ENCODE measurements at regions not wholly inside any gene's neighbourhood (a gene's known extent, or its start where the extent isn't known, plus 50 kb on each side); places are given as distances from the start of the nearest gene placed in this dataset.

- no peaks in the 10 kb centered on the region for H3K27me3 ChIP-seq
- intact Hi-C loops (cut with DNase I), result no loop called here
- no peak for TF ChIP-seq CTCF (IDR thresholded peaks at IDR 0.05)
- TF ChIP-seq POLR2A (IDR thresholded peaks at IDR 0.05), result no peak
- H3K4me3 ChIP-seq (replicated peaks in 1 of 3), result no peak overlapping the region
- WGBS, 2 donors, result 59 to 72% methylated on average over 3 of the region's 3 CpGs
- no peaks in the 10 kb centered on the region for H3K4me1 ChIP-seq
- H3K36me3 ChIP-seq, result no peaks in the 10 kb centered on the region
- DNase-seq, result no peak
- no peak overlapping the region for H3K27ac ChIP-seq
- no peaks in the 10 kb centered on the region for H3K9me3 ChIP-seq
Observed at GRCh38 chr18:76672627-76673026, 149.7 kb upstream of the ZNF236 start.

DNA sequence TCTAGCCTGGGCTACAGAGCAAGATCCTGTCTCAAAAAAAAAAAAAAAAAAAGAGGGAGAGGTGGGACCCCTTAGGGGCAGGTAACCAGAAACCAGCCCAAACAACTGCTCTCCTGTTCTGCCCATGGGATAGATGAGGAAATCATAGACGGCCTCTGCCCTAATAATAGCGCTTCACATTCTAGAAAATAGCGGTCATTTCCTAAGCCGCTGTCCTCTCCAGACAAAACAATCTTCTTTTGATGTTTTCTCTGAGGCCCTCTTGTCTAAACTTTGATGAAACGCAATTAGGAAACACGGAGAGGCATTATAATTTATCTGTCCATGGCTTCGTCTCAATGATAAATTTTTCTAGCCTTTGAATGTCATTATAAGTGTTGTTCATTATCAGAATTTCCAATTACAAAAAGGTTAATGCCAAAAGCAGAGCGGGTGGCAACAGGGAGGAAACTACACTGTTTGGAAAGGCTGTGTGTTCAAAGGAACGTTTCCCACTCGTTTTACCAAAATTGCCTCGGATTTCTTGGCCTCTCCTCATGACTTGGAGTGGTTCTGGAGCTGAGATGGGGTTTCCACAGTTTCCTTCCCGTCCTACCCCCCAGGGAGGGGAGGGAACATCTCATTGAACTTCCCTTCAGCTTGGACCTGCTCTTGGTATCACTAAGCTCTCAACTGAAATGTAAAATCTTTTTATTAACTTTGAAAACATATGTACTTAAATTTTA is 151.6 kb upstream of the ZNF236 start:
- H3K27ac ChIP-seq, result no peak overlapping the region
- WGBS, 2 donors, result 46 to 58% methylated on average over 12 of the region's 12 CpGs

DNA sequence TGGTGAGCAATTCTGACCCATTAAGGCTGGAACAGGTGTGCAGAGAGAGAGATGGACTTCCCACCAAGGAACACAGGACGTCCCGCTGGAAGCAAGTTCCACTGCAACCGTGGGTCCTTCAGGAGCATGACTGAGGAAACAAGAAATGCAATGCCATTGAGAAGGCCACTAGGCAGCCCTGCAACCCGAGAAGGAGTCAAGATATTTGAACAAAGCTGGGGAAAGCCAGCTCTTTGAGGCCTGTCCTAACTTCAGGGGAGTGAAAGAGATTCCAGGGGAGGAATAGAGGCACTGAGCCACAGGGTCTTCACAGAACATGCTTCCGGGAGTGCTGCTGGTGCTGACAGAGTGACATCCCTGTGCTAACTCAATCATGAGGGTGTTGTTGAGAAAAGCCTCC is 153.8 kb upstream of the ZNF236 start:
- H3K9me3 ChIP-seq, result no peaks in the 10 kb centered on the region
- no peak overlapping the region for H3K4me3 ChIP-seq (replicated peaks in 1 of 3)
- no peak for TF ChIP-seq POLR2A (IDR thresholded peaks at IDR 0.05)
- no peak for TF ChIP-seq CTCF (IDR thresholded peaks at IDR 0.05)
- H3K36me3 ChIP-seq, result no peaks in the 10 kb centered on the region
- no peaks in the 10 kb centered on the region for H3K27me3 ChIP-seq
- no peak overlapping the region for H3K27ac ChIP-seq
- no peak for DNase-seq
- H3K4me1 ChIP-seq, result no peaks in the 10 kb centered on the region
- intact Hi-C loops (cut with DNase I), result no loop called here
- 65 to 82% methylated on average over 5 of the region's 5 CpGs for WGBS, 2 donors

More for the DNA sequence above, 151.6 kb upstream of the ZNF236 start:
- no peak overlapping the region for H3K4me3 ChIP-seq (replicated peaks in 1 of 3)
- no peaks in the 10 kb centered on the region for H3K36me3 ChIP-seq
- DNase-seq, result no peak
- intact Hi-C loops (cut with DNase I), result no loop called here
- TF ChIP-seq POLR2A (IDR thresholded peaks at IDR 0.05) (no peak), CTCF (IDR thresholded peaks at IDR 0.05) (no peak)
- no peaks in the 10 kb centered on the region for H3K27me3 ChIP-seq
- H3K9me3 ChIP-seq, result no peaks in the 10 kb centered on the region
- no peaks in the 10 kb centered on the region for H3K4me1 ChIP-seq

DNA sequence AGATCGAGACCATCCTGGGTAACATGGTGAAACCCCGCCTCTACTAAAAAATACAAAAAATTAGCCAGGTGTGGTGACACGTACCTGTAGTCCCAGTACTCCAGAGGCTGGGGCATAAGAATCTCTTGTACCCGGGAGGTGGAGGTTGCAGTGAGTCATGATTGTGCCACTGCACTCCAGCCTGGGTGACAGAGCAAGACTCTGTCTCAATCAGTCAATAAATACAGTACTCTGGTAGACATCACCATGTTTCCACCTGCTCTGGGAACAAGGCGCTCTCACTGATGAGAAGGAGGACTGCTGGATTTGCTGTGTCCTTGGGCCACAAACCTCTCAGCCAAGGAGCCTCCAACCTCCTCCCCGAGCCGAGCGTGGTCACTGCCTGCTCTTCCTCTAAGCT is 154.2 kb upstream of the ZNF236 start:
- Histone ChIP-seq H3K27me3 (no peaks in the 10 kb centered on the region), H3K4me3 (replicated peaks in 1 of 3) (no peak overlapping the region), H3K27ac (no peak overlapping the region), H3K9me3 (no peaks in the 10 kb centered on the region), H3K4me1 (no peaks in the 10 kb centered on the region), H3K36me3 (no peaks in the 10 kb centered on the region)
- no peak for DNase-seq
- WGBS, 2 donors, result 93 to 95% methylated on average over 8 of the region's 8 CpGs
- intact Hi-C loops (cut with DNase I), result no loop called here
- TF ChIP-seq CTCF (IDR thresholded peaks at IDR 0.05) (no peak), POLR2A (IDR thresholded peaks at IDR 0.05) (no peak)

- TF ChIP-seq POLR2A (IDR thresholded peaks at IDR 0.05) (no peak), CTCF (IDR thresholded peaks at IDR 0.05) (no peak)
- no peak for DNase-seq
- WGBS, 2 donors, result 89 to 92% methylated on average over 12 of the region's 12 CpGs
- no peaks in the 10 kb centered on the region for H3K9me3 ChIP-seq
- H3K4me1 ChIP-seq, result no peaks in the 10 kb centered on the region
- no peak overlapping the region for H3K4me3 ChIP-seq (replicated peaks in 1 of 3)
- no peaks in the 10 kb centered on the region for H3K27me3 ChIP-seq
- intact Hi-C loops (cut with DNase I), result no loop called here
- H3K27ac ChIP-seq, result no peak overlapping the region
- no peaks in the 10 kb centered on the region for H3K36me3 ChIP-seq
Observed at GRCh38 chr18:76667603-76668002, 154.8 kb upstream of the ZNF236 start.

All from thyroid gland (tissue), 4 donors.